ENCODE measurements at regions not wholly inside any gene's neighbourhood (a gene's known extent, or its start where the extent isn't known, plus 50 kb on each side); places are given as distances from the start of the nearest gene placed in this dataset.

GRCh38 chr1:55311979-55312378 lies 96.8 kb upstream of the USP24 start:
- CTCF ChIA-PET, result no interaction called here
- peaks cover 28% of the 10 kb centered on the region for H3K4me1 ChIP-seq (replicated peaks; ENCODE audit: insufficient read depth)
- no peak overlapping the region for H2AFZ ChIP-seq
- BruUV-seq (replicated peaks), result no TSS peak
- no peaks in the 10 kb centered on the region for H3K79me2 ChIP-seq (ENCODE audit: low read depth)
- H3K27ac ChIP-seq, result no peak overlapping the region
- no peak for DNase-seq
- no peaks in the 10 kb centered on the region for H3K27me3 ChIP-seq (ENCODE audit: insufficient read depth, low read depth)
- TF ChIP-seq EZH2 (IDR thresholded peaks at IDR 0.05; ENCODE audit: low read depth) (no peak), CTCF (conservative IDR thresholded peaks at IDR 0.05) (no peak)
- H3F3A ChIP-seq (ENCODE audit: insufficient read depth, low read depth), result 0 out of 2 replicates have a peak, but pooled peaks cover 13% of the 10 kb centered on the region
- no peak overlapping the region for H3K4me3 ChIP-seq
- no peaks in the 10 kb centered on the region; the same call in 1 of the 2 replicates for H3K9me3 ChIP-seq (ENCODE audit: insufficient read depth, low read depth)
- intact Hi-C loops (cut with micrococcal nuclease; ENCODE audit: unreplicated experiment), result no loop called here
- no peak overlapping the region for H3K4me2 ChIP-seq
- POLR2A ChIA-PET (ENCODE audit: unreplicated experiment), result no interaction called here
- H4K20me1 ChIP-seq (ENCODE audit: insufficient read depth), result no peaks in the 10 kb centered on the region
- no peaks in the 10 kb centered on the region for H3K36me3 ChIP-seq (ENCODE audit: low read depth)
- no peaks in the 10 kb centered on the region for H3K9me2 ChIP-seq (ENCODE audit: insufficient read depth)

GRCh38 chr1:55311057-55311641 lies 96.0 kb upstream of the USP24 start:
- no peak overlapping the region for H2AFZ ChIP-seq
- BruUV-seq (replicated peaks), result no TSS peak
- DNase-seq, result no peak
- POLR2A ChIA-PET (ENCODE audit: unreplicated experiment), result no interaction called here
- no peaks in the 10 kb centered on the region for H3K79me2 ChIP-seq (ENCODE audit: low read depth)
- no peak for TF ChIP-seq EZH2 (IDR thresholded peaks at IDR 0.05; ENCODE audit: low read depth)
- TF ChIP-seq CTCF (conservative IDR thresholded peaks at IDR 0.05), result no peak
- peaks cover 28% of the 10 kb centered on the region for H3K4me1 ChIP-seq (replicated peaks; ENCODE audit: insufficient read depth)
- H3K9me3 ChIP-seq (ENCODE audit: insufficient read depth, low read depth), result no peaks in the 10 kb centered on the region; the same call in 1 of the 2 replicates
- CTCF ChIA-PET, result interaction anchor here (0.6 to 0.7 kb wide), 2 partner anchors 10 to 1273 kb away, joined by 7 to 8 read pairs; no protein-coding TSS in a partner anchor
- no peaks in the 10 kb centered on the region for H3K27me3 ChIP-seq (ENCODE audit: insufficient read depth, low read depth)
- intact Hi-C loops (cut with micrococcal nuclease; ENCODE audit: unreplicated experiment), result no loop called here
- H3K27ac ChIP-seq, result no peak overlapping the region
- no peaks in the 10 kb centered on the region for H4K20me1 ChIP-seq (ENCODE audit: insufficient read depth)
- no peaks in the 10 kb centered on the region for H3K9me2 ChIP-seq (ENCODE audit: insufficient read depth)
- H3K36me3 ChIP-seq (ENCODE audit: low read depth), result no peaks in the 10 kb centered on the region
- no peak overlapping the region for H3K4me3 ChIP-seq
- H3K4me2 ChIP-seq, result peak overlapping the region; percentile 34; the same call in 1 of the 2 replicates
- H3F3A ChIP-seq (ENCODE audit: insufficient read depth, low read depth), result 0 out of 2 replicates have a peak, but pooled peaks cover 13% of the 10 kb centered on the region

GRCh38 chr1:55310505-55310971 lies 95.4 kb upstream of the USP24 start:
- H3K4me2 ChIP-seq, result peak overlapping the region; percentile 34; the same call in 1 of the 2 replicates
- no peak overlapping the region for H2AFZ ChIP-seq
- BruUV-seq (replicated peaks), result no TSS peak
- TF ChIP-seq CTCF (conservative IDR thresholded peaks at IDR 0.05) (no peak), EZH2 (IDR thresholded peaks at IDR 0.05; ENCODE audit: low read depth) (no peak)
- H3K27me3 ChIP-seq (ENCODE audit: insufficient read depth, low read depth), result no peaks in the 10 kb centered on the region
- no peaks in the 10 kb centered on the region; the same call in 1 of the 2 replicates for H3K9me3 ChIP-seq (ENCODE audit: insufficient read depth, low read depth)
- H4K20me1 ChIP-seq (ENCODE audit: insufficient read depth), result no peaks in the 10 kb centered on the region
- CTCF ChIA-PET, result no interaction called here
- H3K79me2 ChIP-seq (ENCODE audit: low read depth), result no peaks in the 10 kb centered on the region
- H3K4me3 ChIP-seq, result no peak overlapping the region
- no peaks in the 10 kb centered on the region for H3K9me2 ChIP-seq (ENCODE audit: insufficient read depth)
- POLR2A ChIA-PET (ENCODE audit: unreplicated experiment), result no interaction called here
- no peaks in the 10 kb centered on the region for H3K36me3 ChIP-seq (ENCODE audit: low read depth)
- peak; percentile 44 to 70 for DNase-seq
- H3K27ac ChIP-seq, result no peak overlapping the region
- intact Hi-C loops (cut with micrococcal nuclease; ENCODE audit: unreplicated experiment), result no loop called here
- peaks cover 28% of the 10 kb centered on the region for H3K4me1 ChIP-seq (replicated peaks; ENCODE audit: insufficient read depth)
- 0 out of 2 replicates have a peak, but pooled peaks cover 13% of the 10 kb centered on the region for H3F3A ChIP-seq (ENCODE audit: insufficient read depth, low read depth)
